ENCODE measurements at regions not wholly inside any gene's neighbourhood (a gene's known extent, or its start where the extent isn't known, plus 50 kb on each side); places are given as distances from the start of the nearest gene placed in this dataset.

DNA sequence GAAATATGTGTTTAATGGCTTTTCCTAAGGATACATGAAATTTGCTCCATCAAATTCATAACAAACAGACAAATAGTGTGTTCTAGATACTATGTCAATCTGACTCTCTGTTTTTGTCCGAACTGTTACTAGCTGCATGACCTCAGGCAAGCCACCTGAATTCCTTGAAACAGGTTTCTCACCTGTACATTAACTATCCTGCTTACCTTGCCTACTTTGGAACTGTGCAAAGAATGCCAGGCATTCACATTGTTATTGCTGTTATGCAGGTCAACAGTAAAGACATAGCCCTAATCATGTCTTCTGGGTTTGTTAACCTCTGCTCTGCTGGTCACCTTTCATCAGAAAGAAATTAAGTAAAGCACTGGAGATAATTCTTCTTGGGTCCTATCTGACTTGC is 1283.9 kb upstream of the CELF2 start:
- DNase-seq = no peak

DNA sequence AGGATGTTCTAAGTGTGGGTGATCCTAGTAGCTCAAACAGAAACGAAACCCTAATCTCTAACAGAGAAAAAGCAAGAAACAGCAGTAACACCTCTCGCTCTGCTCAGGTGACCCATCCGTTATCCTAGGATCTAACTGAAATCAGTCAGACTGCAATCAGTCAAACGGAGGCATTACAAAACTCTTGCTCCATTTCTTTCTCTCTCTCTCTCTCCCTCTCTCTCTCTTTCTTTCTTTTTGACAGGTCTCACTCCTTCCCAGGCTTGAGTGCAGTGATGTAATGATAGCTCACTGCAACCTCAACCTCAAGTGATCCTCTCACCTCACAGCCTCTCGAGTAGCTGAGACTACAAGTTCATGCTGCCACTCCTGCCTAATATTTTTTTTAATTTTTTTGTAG is 1283.5 kb upstream of the CELF2 start:
- DNase-seq = no peak

DNA sequence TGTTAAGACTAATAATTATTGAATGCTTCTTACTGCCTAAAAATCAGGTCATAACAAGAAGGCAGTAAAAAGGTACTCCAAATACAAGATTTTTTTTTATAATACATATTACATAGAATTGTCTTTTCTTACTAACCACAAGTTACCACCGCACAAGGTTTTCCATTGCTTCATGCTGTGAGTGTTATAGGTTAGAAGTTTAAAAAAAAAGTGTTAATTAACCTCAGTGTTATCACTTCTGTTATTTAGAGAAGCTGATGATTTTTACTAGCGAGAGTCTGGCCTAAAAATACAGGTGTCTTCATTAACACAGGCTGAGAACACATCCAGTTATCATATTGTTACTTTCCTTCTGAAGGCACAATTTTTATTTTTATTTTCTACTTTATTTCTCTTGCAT is 1281.9 kb upstream of the CELF2 start:
- no peak for DNase-seq

DNA sequence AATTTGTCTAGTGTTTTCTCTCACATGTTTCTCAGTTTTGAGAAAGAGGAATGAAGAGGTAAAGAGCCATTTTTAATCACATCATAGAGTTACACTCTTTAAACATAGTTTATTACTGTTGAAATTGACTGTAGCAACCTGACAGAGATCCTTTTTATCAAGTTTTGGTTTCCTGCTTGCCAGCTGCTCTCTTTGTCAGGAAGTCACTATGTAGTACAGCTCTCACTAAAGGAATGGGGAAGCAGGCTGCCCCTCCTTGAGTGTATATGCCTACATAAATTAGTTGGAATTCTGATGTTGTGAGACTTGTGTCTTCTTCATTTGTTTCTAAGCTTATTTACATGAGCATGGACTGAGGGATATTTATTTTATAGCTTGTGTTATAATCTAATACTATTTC is 1274.0 kb upstream of the CELF2 start:
- DNase-seq = no peak

DNA sequence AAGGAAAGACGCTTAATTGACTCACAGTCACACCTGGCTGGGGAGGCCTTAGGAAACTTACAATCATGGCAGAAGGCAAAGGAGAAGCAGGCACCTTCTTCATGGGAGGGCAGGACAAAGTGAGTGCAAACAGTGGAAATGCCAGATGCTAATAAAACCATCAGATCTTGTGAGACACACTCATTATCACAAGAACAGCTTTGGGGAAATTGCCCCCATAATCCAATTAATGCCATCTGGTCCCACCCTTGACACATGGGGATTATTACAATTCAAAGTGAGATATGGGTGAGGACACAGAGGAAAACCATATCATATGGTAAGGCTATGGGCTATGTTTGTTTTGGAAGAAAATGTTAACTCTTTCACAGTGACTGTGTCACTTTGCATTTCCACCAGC is 1272.5 kb upstream of the CELF2 start:
- DNase-seq = no peak

DNA sequence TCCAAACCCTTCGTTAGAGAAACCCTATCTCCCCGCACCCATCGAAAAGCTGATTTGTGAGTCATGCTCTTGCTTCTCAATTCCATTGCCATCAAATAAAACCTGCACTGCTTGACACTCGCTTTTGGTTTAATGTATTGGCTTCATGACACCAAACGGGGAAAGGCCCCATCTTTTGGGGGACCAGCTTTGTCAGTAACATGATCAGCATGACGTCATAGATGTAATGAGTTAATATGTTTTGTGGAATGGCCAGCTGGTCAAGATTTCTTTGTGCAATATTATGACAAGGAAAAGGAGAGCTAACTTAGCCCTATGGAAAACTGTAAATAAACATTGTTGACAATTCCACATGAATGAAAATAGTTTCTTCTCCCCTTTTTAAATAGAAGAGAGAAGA is 1260.5 kb upstream of the CELF2 start:
- no peak for DNase-seq

DNA sequence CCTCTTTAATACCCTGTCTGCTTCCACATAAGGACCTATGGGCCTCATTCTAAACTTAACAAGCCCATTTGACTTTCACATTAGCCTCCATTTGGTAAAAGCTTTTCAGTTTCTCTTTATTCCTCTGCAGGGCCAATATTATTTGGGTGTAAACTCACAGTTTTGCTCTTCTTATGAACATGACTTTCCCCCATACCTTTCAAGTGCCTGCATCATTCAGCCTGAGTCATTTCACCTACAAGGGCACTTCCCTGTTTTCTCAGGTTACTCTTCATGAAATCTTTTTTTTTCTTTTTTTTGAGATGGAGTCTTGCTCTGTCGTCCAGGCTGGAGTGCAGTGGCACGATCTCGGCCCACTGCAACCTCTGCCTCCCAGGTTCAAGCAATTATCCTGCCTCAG is 1258.1 kb upstream of the CELF2 start:
- DNase-seq = no peak

DNA sequence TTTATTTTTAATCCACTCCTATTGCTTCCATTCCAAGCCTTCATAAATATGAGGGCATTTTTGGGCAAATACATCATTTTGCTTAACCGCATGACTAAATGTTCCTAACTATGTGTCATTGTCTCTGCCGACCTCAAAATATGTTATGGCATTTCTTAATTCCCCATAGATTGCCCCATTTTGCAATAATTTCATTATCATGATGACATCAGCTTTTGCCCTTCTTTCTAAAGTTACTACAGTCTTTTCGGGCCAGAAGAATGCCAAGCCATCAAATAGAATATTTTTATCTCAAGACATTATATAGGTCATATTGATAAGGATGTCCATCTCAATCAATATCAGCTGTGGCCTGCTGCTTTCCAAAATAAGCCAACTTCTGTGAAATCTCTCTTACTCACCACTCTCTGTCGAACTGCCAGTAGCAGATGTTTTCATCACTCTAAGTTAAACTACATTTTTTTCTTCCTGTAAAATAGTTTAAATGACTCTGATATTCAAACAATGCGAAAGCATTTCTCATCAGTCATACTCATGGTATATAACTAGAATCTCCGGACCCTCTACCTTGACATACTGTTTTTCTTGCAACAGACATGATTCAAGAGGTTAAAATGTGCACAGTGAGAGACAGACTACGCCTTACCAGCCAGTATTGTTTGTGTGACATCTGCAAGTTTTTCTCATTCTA is 1254.6 kb upstream of the CELF2 start:
- no peak for DNase-seq

DNA sequence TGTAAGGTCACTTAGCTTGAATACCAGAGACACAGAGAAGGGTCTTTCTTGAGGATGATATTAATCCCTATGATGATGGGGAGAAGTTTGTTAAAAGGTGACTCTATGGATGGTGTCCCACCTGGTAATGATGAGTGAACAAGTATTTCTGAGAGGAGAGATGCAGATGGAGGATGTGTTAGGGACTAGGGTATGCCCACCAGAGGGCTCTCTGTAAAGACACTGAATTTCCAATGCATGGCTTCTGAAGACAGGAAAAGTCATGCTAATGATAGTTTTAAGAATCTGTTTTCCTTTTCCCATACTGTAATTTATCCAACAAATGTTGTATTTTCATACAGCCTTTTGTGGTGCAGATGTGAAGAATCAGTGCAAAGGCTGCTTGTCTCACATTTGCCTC is 1250.9 kb upstream of the CELF2 start:
- no peak for DNase-seq

DNA sequence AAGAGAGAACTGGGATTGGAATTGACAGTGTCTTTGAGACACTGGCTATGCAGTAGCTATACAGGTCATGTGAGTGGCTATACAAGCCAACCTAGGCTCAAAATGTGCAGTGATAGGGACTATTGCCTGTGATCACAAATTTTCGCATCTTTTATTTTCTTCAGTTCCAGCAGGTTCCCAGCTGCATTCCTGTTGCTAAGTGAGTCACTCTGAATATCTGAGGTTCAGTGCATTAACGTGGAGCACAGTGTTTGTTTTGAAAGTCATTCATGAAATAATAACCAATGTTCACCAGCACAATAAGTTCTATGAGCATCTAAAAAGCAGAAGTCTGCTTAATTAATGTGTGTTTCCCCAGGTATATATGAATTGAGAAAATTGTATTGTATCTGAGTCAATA is 1236.0 kb upstream of the CELF2 start:
- DNase-seq = no peak

DNA sequence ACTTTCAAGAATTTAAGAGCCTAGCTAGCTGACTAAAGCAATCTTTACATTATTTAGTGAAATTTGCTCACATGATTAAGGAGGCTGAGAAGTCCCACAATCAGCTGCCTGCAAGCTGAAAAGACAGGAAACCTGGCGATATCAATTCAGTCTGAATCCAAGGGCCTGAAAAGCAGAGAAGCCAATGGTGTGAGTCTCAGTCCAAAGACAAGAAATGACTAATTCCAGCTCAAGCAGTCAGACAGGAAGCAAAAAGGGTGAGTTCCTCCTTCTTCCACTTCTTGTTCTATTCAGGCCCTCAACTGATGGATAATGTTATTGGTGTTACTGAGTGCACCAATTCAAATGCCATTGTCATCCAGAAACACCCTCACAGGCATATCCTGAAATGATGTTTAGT is 1231.6 kb upstream of the CELF2 start:
- no peak for DNase-seq

DNA sequence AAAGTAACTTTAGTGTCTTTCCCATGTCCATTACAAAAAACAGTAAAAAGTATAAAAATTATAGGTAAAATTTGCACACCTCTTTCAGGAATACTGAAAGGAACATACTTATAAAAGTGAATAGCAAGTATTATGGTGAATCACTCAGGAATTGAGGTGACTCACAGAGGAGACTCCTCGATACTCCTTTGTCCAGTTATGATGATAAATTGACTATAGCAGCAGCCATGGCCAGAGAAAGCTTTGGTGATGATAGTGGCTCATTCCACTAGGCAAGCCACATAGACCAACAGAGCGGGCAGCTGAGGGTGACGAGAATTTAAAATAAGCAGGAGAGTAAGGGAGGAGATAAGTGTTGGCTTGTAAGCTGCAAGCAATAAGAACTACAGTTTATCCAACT is 1231.1 kb upstream of the CELF2 start:
- no peak for DNase-seq

DNA sequence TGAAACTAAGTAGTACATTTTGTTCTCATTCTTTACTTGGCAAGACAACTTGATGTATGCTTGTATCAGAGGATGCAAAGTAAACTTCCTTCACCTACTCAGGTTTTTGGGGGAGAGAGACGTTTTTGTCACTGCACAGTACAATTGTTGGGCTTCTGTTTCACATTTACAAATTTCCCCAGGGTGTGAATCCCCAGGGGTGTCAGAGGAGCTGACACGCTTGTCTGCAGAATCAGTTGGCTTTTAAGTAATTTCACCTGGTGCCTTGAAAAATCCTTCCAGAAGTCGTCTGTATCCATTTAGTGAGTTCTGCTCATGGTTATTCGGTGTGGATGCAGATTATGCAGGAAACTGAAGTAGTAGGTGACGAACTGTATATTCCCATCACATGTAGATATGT is 1227.7 kb upstream of the CELF2 start:
- no peak for DNase-seq

DNA sequence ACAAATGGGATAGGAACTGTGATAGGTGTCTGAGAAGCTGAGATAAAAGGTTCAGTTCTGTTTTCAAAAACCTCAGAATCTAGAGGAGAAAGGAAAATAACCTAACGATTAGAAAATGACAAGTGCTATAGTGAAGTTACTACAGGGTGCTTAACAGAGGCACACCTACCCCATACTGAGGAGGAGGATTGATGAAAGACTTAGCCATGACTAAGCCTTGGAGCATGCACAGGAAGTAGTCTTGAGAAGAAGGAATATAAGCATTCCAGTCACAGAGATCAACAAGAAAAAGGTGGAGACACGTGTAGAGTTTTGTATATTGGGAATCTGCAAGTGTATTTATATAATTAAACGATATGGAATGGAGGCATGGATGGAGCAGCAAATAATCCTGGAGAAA is 1225.5 kb upstream of the CELF2 start:
- DNase-seq = no peak

DNA sequence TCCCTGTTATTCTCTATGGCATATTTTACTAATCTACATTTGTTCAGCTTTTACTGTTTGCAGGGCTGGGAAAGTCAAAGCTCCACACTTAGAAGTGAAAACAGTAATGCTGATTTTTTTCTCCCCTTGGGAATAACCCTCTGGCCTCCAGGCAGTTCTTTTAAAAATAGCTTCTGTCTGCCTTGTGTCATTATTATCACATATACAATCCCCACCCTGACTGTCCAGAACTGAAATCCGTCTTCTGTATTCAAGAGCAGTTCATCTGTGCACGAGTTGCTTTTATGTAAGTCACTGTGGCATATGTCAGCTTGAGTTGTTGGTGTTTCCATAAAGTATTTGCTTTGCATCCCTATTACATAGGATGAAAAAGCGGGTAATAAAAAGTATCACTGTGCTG is 1221.1 kb upstream of the CELF2 start:
- no peak for DNase-seq

DNA sequence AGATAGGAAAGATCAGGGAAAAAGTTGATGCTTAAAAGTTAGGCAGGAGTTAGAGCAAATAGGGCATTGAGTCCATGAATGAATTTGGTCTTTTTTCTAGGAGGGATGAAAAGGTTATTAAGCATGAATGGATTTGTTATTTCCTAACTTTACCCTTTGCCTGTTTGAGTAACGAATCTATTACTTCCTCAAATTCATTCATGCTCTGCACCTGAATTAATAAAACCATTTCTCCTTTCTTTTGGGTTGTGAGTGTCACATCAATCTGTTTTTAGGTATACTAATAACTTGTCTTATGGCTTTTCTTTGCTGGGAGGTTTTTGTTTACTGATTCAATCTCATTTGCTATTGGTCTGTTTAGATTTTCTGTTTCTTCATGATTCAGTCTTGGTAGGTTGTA is 1217.7 kb upstream of the CELF2 start:
- no peak for DNase-seq

DNA sequence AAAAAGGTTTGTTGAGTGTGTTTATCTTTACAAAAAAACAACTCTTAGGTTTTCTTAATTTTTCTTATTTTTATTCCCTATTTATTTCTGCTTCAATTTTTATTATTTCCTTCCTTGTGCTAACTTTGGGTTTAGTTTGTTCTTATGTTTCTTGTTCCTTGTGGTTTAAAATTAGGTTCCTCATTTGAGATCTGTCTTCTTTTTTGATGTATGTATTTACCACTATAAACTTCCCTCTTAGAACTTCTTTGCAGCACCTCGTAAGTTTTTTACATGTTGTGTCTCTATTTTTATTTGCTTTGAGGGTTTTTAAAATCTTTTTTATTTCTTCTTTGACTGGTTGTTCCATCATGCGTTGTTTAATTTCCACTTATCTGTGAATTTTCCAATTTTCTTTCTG is 1217.1 kb upstream of the CELF2 start:
- no peak for DNase-seq

DNA sequence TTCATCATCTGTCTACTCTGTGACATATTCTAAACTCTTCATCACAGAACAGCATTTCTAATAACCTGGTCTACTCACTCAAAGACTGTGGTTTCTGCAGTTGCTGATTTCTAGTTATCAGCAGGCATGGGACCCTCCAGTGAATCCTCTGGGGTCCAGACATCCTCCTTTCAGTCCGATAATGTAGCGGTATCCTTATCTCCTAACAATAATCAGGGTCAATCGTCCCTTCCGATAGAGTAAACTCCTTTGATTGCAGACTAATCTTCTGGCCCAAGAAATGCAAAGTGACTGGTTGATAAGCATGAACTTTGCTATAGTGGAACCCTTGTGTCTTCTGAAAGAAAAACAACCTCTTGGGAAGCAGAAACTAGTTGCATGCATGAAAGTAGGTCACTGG is 1209.8 kb upstream of the CELF2 start:
- no peak for DNase-seq

DNA sequence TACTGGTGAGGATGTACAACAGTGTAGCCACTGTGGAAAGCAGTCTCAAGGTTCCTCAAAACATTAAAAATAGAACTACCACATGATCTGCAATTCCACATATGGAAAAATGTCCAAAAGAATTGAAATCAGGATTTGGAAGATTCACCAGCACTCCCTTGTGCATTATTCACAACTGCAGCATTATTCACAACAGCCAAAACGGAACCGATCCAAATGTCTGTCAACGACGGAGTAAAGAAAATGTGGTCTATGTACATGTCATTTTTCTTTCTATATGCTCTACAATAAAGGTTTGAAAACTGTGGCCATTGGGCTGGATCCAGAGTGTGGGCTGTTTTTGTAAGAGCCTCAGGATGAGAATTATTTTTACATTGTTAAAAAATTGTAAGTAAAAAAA is 1206.1 kb upstream of the CELF2 start:
- DNase-seq = no peak

DNA sequence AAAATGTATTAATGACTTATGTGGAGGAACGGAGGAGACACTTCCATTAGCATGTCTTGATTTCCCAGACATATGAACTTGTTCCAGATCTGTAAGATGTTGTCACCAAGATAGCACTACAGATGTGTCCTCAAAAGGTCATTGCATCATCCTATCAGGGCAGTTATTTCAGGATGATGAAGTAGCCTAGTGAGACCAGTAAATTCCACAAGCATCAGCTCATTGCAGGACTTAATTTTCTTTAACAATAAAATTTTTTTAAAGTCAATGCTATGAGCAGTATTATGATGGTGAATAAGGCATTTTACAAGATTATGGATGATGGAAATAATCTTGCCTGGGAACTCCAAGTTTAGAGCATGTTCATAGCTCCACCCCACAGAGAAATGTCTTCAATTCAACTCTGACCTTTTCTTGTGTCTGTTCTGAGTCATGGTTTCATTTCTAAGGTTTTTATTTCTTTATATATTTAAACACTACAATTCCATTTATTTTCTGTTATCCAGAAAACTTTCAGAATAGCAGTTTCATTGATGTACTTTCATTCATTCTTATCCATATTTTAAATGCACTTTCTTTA is 1203.3 kb upstream of the CELF2 start:
- DNase-seq = no peak

DNA sequence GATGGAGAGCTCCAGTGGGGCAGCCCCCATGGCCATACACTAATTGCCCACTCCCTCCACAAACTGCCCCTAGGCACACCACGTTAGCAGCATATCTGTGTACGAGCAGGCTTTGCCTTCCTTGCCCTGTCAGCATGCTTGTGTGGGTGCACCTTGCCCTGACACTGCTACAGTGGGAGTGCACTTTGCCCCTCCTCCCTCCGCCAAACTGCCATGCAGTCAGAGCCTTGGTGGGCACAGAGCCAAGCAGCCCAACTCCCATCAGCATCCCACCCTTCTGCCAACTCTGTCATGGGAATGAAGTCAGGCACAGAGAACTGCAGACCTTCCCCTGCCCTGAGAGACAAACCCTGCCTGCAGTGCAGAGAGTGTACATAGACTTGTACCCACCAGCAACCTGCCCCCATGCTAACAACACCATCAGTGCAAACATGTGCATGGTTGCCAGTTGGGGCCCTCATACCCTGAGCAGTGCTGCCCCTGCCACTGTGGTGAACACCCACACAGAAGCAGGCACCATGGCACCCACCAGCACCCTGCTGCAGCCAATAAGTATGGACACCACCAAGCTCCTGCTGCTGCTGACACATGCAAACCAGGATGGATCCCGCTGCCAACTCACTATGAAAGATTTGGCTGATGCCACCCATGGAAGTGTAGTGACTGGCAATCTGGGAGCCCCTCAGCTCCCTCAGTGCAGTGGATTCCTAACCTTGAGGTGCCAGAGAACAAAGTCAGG is 1197.7 kb upstream of the CELF2 start:
- DNase-seq = no peak

DNA sequence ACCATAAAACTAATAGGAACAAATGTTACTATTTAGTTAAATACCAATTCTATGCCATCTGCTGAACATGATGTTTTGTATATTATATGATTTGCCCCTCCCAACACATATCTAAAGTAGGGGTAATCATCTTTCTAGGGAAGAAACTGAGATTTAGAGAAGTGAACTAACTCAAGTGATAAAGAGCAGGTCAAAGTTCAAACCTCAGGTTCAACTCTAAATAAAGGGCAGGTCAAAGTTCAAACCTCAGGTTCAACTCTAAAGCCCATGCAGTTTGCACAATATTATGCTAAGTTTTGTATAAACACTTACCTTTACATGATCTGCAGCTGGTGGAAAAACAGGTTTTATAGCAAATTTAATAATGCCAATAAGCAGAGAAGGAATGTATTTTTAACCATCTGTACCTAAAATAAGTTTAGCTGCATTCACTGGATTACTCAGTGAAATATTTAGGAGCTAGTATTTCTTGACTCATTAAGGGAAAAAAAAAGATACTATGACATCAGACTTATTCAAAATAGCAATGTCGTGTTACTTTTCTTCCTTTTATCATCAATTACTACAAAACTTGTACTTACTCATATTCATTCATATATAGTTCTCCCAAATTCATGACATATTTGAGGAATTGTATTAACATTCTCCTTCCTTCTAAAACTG is 1194.3 kb upstream of the CELF2 start:
- DNase-seq = no peak

DNA sequence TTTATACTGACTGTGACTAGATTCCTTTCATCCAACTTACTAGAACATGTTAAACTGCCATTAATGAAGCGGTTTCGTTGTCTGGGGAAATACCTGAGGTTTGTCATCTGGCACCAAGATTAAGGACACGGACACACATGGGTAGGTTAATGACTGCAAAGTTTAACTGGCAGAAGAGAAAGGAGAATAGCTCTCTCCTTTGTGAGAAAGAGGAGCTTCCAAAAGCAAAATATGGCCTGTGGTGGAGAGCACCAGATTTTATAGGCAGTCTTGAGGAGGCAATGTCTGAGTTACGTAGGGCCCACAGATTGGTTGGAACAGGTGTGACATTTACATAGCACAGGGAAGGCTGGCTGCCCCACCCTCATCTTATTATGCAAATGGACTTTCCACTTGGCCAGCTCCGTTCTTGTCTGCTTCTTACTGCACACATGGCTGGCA is 1193.0 kb upstream of the CELF2 start:
- DNase-seq = no peak

DNA sequence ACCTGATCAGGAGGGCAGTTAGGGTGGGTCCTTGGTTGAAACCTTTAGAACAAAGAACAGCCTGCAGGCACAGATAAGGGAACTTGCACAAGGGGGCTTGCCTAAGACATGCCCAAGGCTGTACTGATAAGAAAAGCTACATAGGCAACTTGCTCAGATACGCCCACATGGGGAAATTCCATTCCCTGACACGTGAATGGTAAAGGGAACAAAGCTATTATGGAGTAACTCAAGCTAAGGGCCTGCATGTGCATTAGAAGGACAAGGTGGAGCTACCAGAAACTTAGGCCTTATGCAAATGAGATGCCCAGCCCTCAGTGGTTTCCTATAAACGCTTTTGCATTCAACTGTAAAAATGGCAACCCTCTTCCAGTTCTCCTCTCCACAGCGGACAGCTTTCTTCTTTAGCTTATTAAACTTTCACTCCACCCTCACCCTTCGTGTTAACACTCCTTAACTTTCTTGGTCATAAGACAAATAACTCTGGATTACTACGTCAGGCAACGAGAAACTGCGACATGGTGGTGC is 1192.1 kb upstream of the CELF2 start:
- no peak for DNase-seq

All from COR-L47 (cell line).